RWPE1 (cell line): ENCODE measurements at regions not wholly inside any gene's neighbourhood (a gene's known extent, or its start where the extent isn't known, plus 50 kb on each side); places are given as distances from the start of the nearest gene placed in this dataset.

Experiments
- CTCF ChIA-PET: fragments of 350-600 bp; sonication (Branson Sonifier 250); formaldehyde crosslinking; extraction: SDS; loops from one replicate; lab custom pipeline; 2021; lab: Yijun Ruan, JAX
- POLR2A ChIA-PET: fragments of 400-600 bp; formaldehyde crosslinking; extraction: SDS; loops from one replicate; lab custom pipeline; 2020; ENCODE audit warnings: antibody characterized with exemption; ENCODE audit not compliant: low non-redundant PET; lab: Yijun Ruan, JAX
- DNase-seq: peaks from one replicate; pipeline ENCODE4 v3.0.0; 2012; ENCODE audit warnings: low spot score
- H3K27ac ChIP-seq: fragments of 450-650 bp; 2 replicates; pipeline ENCODE4 v1.5.1; 2017
- CTCF ChIP-seq: fragments of 450-650 bp; conservative IDR thresholded peaks from 2 replicates; pipeline ENCODE4 v1.5.1; 2017; ENCODE audit warnings: low read depth, mild to moderate bottlenecking

GRCh38 chr2:221716426-221717303 lies 144.6 kb upstream of the EPHA4 start:
- H3K27ac ChIP-seq: no peak overlapping the region
- TF ChIP-seq CTCF: no peak
- peak; percentile 78 for DNase-seq
- ChIA-PET CTCF (no interaction called here), POLR2A (no interaction called here)

- CTCF ChIA-PET: interaction anchor here (0.6 kb wide), 1 partner anchor 13 kb away, joined by 3 read pairs; no protein-coding TSS in a partner anchor
- POLR2A ChIA-PET: no interaction called here
- DNase-seq: no peak
- H3K27ac ChIP-seq: no peak overlapping the region
- no peak for TF ChIP-seq CTCF
These were observed 143.6 kb upstream of the EPHA4 start for GRCh38 chr2:221715523-221716247.

- CTCF ChIA-PET: no interaction called here
- no peak for TF ChIP-seq CTCF
- no peak for DNase-seq
- POLR2A ChIA-PET: no interaction called here
- H3K27ac ChIP-seq: no peak overlapping the region
These were observed 138.6 kb upstream of the EPHA4 start for GRCh38 chr2:221710744-221711143.

GRCh38 chr2:221708902-221709301 lies 136.8 kb upstream of the EPHA4 start:
- TF ChIP-seq CTCF: no peak
- DNase-seq: no peak
- ChIA-PET POLR2A (no interaction called here), CTCF (no interaction called here)
- no peak overlapping the region for H3K27ac ChIP-seq

GRCh38 chr2:221705185-221705877 lies 133.2 kb upstream of the EPHA4 start:
- CTCF ChIA-PET: no interaction called here
- no peak for TF ChIP-seq CTCF

GRCh38 chr2:221704442-221704841 lies 132.3 kb upstream of the EPHA4 start:
- no peak for TF ChIP-seq CTCF
- DNase-seq: no peak
- POLR2A ChIA-PET: no interaction called here
- CTCF ChIA-PET: no interaction called here
- no peak overlapping the region for H3K27ac ChIP-seq

More at GRCh38 chr2:221705185-221705877, 133.2 kb upstream of the EPHA4 start:
- DNase-seq: no peak
- POLR2A ChIA-PET: no interaction called here
- no peak overlapping the region for H3K27ac ChIP-seq
